GM21381 (cell line): ENCODE measurements at regions not wholly inside any gene's neighbourhood (a gene's known extent, or its start where the extent isn't known, plus 50 kb on each side); places are given as distances from the start of the nearest gene placed in this dataset.

Source experiments
- ATAC-seq: cut with Tn5 transposase; IDR thresholded peaks from one replicate; pipeline ENCODE4 v1.9.1; 2021; ENCODE audit warnings: mild to moderate bottlenecking, moderate library complexity; ENCODE audit not compliant: unreplicated experiment

DNA sequence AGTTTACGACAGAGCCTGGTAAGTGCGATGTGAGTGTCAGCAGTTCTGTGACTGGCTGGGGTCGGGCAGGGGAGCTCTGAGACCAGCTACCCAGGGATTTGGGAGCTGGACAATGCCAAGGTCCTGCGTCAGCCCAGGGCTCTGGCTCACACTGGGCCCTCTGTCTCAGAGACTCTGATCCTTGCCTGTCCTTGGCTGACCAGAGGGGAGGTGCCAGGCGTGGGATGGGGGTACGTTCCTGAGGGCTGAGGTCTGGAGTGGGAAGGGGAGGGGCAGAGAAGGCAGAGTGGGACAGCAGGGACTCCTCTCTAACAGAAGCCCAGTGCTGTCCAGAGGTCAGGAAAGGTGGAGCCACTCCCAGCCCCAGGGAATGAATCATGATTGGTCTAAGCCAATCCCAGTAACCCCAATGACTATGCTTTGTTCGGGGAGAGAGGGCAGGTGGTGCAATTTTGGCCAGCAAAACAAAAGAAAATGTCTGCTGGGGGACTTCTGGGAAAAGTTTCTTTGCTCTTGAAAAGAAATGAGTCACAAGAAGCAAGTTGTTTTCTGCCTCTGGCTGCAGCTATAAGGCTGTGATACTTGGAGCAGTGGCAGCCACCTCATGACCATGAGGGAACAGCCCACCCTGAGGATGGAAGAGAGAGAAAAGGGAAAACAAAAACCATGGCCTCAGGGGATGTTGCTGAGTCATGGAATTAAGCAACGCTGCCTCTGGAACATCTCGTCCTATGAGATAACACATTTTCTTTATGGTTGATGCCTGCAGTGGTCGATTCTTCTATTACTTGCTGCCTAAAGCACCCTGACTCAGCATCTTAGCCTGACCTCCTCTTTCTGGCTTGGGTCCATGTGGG, 108.3 kb downstream of the CHST1 start:
- no peak for ATAC-seq

DNA sequence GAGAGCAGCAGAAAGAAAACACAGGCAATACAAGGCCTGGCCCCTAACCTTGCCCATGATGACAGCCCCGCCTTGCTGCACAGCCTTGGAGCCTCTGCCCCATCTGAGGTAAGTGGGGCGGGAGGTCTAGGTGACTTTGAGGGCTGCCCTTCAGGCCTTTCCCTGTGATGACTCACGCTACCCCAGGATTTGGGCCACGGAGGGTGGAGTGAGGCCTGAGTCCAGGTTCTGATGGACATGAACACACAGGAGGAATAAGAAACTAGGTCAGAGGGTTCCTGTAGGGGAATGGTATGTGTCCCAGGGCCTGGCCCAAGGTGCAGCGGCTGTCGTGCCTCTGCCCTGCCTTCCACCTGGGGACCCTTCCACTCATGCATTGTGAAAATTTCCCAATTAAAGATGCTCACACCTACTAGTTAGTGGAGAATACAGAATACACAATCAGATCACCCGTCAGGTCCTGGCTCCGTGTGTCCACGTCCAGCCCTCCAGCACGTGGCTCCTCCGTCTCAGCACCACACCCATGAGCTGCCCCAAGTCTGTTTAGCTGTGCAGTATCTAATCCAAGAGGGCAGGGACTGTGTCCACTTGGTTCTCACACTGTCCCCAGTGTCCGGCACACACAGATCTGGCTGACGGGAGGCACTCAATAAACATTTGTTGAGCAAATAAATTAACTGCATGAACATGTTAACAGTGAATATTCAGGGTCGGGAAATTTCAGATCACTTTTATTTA, 111.0 kb downstream of the CHST1 start:
- ATAC-seq = no peak

DNA sequence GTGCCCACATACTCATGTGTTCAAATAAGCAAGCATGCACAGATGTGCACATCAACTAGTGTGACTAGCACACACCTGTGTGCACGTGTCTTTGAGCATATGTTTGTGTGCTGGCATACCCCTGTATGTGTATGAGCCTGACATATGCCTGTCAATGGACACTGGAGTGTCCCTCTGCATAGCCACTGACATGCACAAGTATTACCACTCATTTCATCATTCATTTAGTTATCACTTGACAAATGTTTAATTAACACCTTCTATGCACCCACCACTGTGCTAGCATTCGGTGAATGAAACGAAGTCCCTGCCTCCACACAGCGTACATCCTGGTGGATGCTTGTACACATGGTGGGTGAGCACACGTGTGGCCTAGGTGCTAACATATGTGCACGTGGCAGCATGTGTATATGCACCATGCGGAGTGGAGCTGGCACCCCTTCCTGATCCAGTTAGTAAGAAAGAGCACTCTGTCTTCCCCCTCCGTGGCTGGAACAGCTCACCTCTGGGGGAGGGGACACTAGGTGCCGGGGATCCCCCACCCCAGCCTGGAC, 112.0 kb downstream of the CHST1 start:
- ATAC-seq = no peak

DNA sequence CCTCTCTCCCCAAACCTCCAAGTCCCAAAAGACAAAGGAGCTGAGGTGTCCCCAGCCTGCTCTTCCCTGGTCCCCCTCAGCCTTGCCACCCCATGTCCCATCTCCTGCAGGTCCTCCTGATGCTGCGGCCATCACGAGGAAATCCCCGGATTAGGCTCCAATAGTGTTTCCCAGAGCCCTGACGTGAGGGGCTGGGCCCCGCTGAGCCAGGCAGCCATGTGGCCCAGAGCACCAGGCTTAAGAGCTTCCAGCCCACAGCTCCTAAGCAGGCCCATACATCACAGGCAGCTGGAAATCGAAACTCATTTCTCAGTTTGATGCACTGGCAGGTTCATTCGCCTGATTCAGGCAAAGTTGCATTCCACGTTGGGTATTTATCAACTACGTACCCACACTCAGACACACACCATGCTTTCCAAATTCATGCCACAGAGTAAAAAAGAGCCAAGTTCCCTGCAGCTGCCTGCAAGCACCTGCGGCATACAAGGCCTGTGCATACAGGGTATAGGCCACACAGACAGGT, 114.2 kb downstream of the CHST1 start:
- ATAC-seq = no peak

DNA sequence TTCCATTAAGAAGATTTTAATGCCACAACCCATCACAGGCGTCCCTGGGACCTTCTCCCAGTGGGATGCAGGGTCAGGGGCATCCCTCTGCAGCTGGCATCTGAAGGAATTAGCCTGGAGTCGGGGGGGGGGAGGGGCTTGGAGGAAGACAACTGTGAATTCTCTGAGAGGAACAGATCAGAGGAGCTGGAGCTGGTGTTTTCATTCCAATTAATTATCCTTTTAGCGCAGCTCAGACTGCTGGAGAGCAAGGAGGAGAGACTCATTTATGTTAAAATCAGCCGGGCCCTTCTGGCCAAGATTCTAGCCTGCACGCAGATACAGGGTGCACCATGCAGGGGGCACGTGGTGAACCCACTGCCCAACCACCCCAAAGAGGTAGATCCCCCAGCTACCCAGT, 116.2 kb downstream of the CHST1 start:
- no peak for ATAC-seq

DNA sequence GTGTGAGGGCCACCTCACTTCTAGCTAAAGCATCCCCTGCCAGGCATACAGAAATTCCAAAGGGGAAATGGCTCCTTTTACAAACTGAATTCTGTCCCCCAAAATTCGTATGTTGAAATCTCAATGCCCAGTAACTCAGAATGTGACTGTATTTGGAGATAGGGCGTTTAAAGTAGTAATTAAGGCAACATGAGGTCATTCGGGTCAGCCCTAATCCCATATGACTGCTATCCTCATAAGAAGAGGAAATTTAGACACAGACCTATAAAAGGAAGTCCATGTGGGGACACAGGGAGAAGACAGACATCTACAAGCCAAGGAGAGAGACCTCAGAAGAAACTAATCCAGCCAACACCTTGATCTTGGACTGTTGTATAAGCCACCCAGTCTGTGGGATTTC, 119.1 kb downstream of the CHST1 start:
- no peak for ATAC-seq

DNA sequence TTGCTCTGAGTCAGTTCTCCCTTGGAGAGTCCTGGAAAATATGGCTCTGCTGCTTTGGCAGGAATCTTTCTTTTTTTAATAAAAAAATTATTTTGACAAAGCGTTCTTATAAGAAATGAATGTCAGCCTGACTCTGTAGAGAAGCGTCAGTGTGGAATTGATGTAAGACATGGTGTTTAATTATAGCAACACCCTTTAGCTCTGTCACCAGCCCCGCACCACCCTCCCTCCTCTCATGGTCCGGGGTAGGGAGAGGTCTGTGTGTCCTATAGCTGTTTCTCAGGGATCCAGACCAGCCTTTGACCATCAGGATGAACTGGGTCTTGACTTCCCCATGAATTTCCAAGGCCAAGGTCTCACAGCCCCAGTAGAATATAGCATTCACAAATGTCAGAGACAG, 120.6 kb downstream of the CHST1 start:
- no peak for ATAC-seq

DNA sequence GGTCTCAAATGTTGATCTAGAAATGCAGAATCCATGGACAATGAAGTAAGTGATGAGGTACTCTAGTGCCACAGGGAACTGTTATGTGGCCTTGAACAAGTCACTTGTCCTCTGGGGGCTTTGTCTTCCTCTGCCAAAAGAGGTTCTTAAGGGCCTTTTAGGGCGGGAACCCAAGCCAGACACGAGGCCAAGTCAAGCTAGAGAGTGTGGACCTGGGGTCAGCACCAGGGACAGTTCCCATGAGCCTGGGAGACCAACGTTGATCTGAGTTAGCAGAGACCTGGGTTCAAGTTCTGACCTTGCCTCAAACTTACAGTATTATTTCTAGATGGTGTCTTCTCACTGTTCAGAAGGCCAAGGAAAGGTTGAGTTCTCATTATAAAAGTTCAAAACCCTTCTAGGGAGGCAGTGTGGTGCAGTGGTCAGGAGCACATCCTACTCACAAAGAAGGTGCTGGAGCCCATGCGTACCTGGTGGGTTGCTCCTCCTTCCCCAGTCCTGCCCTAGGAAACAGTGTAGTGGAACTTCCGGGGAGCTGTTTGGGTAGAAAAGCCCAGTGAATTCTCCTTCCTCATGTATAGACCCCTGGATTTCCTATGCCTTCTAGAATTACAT, 121.5 kb downstream of the CHST1 start:
- ATAC-seq = no peak

DNA sequence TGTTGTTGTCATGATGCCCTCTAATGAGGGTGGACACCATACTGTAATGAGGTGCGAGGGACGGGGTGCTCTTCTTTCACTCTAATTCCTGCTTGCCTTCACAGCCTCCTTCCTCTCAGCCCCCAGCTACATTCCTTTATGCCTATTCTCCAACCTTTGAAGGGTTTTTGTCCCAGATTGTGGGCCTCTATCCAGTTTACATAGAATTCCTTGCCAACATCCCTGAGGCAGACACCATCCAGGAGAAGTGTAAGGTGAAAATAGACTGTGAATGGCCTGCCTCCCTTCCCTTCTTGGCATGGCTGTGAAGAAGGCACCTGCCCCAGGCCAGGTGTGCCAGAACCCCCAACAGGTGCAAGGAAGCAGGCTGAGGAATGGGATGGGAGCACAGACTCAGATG, 122.3 kb downstream of the CHST1 start:
- ATAC-seq = no peak

DNA sequence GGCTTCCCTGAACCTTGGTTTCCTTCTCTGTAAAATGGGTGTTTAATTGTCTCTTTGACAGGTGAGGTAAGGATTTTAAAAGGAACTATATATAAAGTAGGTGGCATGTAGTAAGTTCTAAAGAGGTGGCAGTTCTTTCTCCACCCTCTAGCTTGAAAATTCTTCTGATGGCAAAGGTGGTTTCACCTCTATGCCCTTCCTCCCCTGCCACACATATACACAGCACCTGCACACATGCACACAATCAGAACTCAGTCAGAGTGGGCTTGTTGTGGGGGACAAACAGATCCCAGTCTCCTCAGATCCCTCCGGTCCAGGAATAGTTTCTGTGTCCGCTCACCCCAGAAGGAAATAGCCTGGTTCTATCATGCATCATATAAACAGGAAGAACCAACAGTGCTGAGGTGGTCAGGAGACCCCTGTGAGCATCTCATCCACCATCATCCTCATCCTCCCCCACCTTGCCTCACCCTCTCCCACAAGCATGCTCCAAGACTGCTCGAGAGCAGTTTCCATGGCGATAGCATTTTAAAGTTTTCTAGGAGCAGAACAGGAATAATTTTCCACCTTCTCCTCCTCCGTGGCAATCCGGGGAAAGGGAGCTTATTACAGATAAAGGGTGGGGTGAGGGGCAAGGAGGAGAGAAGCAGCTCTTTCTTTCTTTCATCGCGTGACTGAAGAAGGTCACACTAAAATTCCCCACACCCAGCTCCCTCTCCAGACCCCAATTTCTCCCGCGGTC, 123.6 kb downstream of the CHST1 start:
- no peak for ATAC-seq

DNA sequence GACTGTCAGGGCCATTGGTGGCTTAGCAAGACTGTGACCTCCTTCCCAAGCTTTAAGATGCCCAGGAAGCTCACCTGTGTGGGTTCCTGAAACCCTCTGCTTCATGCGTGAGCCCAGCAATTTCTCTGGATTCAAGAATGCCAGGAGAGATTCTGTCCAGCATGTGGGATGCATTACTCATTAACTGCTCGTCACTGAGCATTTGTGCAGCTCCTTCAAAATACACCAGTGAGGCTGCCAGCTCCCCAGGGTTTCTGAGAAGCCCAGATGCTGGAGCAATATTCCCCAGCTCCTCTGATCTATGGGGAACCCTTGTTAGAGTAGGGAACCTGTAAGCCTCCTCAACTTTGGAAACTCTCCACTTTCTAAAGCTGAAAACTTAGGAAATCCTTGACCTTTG, 126.5 kb downstream of the CHST1 start:
- ATAC-seq = no peak

DNA sequence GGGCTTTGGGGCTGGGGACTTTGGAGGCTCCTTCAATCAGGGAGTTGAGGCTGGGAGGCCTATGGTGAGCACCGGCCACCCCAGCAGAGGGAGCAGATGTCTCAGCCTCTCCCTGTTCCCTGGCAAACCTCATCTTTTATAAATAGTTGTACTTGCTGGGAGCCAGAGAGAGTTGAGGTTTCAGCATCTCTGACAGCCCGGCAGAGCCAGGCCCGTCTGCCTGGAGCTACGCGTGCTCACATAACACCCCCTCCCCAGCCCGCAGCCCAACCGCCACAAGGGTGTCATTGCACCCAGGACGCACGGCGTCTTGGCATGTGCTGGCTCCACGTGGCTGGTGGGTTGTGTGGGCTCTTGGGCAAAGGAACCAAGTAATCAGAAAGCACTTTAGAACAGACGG, 127.1 kb downstream of the CHST1 start:
- ATAC-seq = no peak

DNA sequence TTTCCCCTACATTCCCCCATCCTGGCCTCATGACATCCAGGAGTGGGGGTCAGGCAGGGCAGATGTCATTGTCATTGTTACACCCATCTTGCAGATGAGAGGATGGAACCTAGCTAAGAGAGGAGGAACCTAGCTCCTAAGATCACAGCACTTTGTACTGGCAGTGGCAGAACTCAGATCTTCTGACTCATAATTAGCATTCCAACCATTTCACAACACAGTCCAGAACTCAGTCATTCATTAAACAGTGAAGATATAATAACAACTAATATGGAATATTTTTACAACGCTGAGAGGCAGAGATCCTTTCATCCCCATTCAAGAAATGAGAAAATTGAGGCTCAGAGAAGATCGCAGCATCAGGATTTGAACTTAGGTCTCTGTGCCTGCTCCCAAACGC, 127.8 kb downstream of the CHST1 start:
- no peak for ATAC-seq

DNA sequence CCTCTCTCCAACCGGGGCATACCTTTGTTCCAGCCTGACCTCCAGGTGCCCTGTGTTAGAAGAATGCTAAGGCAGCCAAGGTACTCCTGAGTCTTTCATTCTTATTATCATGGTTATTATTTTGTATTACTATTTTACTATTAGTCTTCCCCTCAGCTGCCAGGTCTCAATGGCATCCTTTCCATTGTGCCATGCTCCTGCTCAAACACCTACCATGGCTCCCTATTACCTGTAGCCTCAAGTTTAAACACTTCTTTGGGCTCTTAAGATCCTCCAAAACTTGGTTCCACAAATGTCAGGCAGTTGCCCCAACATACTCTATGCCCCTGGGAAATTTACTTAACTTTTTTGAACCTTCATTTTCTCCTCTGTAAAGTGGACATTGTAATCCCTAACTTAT, 130.4 kb downstream of the CHST1 start:
- no peak for ATAC-seq

DNA sequence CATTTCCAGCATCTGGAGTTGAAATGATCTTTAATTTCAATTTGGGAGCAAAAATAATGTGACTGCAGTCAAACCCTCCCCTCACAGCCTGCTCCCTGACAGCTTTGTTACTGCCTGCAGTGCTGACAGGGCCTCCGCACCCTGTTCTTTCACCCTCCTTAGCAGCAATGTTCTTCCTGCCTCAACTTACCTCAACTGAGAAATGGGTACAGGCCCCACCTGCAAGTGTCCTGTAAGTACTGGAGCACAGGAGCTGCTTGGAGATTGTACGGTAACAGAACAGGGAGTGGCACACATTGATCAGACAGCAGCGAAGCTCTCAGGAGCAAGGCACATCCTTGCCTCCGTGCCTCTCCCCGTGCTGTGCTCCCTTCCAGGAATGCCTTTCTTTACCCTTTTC, 131.3 kb downstream of the CHST1 start:
- ATAC-seq = no peak

DNA sequence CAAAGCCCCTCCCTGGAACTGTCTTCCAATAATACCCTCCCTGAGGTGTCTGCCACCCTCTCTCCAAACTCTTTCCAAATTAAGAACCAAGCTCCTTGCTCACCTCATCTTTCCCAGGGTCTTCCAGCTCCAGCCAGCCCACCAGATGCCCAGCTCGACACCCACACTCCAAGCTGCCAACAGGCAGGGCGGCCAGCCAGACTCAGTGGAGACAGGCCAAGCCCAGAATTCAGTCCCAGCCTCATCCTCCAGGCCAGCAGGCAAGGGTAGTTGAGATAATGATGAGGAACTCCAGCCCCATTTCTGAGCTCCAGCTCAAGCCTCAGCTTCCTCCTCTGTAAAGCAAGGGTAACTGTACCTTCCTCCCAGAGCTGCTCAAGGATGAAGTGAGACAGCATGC, 132.9 kb downstream of the CHST1 start:
- ATAC-seq = no peak

DNA sequence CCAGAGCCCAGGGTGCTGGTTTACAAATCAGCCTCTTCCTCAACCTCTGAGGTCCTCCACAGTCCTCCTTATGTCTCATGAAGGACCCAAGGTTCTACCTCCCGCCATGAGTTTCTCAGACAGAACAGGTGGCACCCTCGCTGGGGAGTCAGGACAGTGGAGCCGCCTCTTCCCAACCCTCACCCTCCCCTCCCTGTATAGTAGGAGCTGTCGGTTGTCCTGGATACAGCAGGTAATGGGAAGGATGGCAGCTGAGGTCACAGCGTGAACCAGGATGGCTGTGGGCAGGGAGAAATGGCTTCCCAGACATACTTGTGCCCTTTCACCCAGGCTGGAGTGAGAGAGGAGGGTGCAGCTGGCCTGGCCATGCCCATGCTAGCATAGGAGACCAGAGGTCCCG, 134.6 kb downstream of the CHST1 start:
- ATAC-seq = no peak

DNA sequence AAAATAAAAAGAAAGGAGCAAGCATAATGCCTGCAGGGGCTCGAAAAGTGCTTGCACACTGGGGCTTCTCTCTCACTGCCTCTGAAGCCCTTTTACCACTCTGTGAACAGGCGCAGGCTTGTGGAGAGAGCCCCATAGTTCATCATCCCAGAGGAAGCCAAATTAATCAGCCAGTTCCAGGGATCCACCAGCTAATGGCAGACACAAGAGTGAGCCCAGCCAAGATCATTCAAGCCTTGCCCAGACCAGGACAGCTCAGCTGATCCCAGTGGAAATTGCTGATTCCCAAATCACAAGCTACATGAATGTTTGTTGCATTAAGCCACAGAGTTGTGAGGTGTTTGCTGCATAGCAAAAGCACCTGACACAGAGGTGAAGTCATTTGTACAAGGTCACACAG, 135.3 kb downstream of the CHST1 start:
- no peak for ATAC-seq

DNA sequence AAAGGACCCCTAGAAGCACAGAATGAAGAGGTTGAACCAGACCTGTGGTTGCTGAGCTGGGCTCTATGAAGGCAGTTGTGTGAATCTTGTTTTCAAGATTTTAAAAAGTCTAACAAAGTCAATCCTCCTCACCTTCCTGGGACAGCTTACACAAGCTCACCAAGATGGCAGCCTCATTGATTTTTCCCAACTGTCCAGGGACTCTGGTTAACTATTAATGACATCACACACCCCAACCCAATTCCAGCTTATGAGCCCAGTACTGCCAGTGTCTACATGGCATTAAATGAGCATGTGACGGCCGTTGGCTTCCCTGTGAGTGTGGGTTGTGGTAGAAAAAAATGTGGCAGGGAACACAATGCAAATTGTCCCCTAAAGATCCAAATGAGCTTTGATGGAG, 137.0 kb downstream of the CHST1 start:
- ATAC-seq = no peak

DNA sequence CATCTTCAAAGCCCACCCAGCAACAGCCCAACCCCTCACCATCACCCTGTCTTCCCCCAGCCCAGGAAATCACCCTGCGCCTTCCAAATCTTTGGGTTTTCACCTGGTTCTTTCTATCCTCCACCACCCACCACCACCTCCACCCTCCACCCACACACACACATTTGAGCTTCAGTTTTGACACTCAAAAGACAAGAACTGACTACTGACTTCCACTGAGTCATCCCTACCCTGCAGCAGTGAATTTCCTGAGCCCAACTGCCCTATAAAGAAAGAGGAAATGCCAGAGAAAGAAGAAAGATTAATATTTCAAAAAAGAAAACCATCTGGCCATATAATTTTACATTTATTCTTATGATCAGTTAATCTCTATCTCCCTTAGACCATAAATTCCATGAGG, 137.5 kb downstream of the CHST1 start:
- no peak for ATAC-seq

DNA sequence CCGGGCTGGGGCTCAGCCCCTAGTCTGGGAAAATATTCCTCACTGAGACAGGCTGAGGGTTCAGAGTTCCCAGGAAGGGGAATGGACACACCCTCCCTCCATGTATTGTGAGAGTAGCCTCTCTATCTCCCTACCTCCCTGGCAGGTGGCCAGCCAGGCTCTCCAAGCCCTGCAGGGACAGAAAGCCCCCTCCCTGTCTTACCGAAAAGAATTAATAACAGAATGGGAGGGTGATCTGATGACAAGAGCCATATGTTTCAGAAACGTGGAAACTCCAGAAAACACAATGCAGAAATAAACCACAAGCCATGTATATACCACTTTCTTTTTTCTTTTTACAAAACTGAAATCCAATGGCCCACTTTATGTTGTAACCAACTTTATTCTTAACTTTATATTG, 140.0 kb downstream of the CHST1 start:
- no peak for ATAC-seq
